Kidney (tissue), 13 donors: ENCODE measurements at regions not wholly inside any gene's neighbourhood (a gene's known extent, or its start where the extent isn't known, plus 50 kb on each side); places are given as distances from the start of the nearest gene placed in this dataset.

Source experiments
- DNase-seq, 5 donors: peaks; one replicate each; pipeline ENCODE4 v3.0.0-alpha.2; 2013 to 2020
- FAIRE-seq: peaks from 2 replicates; lab custom pipeline; 2012; peaks lifted over from hg19 to GRCh38; lab: Jason Lieb, UNC
- H3K27ac ChIP-seq, 2 donors: one replicate each; pipeline ENCODE4 v1.7.0; 2013; ENCODE audit warnings: low read depth in 2 of 2, low read length in 2 of 2, inconsistent platforms in 1 of 2
- H3K27me3 ChIP-seq: one replicate; pipeline ENCODE4 v1.7.1; 2013; ENCODE audit warnings: low read length, inconsistent platforms; ENCODE audit not compliant: control insufficient read depth, insufficient read depth
- H3K36me3 ChIP-seq, 3 donors: one replicate each; pipeline versions ENCODE4 v1.7.0 to v1.7.1; 2013; ENCODE audit warnings: low read length in 3 of 3, control low read depth in 1 of 3, inconsistent platforms in 1 of 3; ENCODE audit not compliant: insufficient read depth in 3 of 3, control insufficient read depth in 2 of 3
- H3K4me1 ChIP-seq, 3 donors: one replicate each; pipeline versions ENCODE4 v1.7.0 to v1.7.1; 2013; ENCODE audit warnings: low read length in 3 of 3, inconsistent platforms in 1 of 3, low read depth in 1 of 3; ENCODE audit not compliant: control insufficient read depth in 2 of 3, insufficient read depth in 2 of 3
- H3K4me3 ChIP-seq, 3 donors: one replicate each; pipeline versions ENCODE4 v1.7.0 to v1.8.1; 2013; ENCODE audit warnings: low read length in 3 of 3, control low read depth in 1 of 3, inconsistent platforms in 1 of 3
- H3K9ac ChIP-seq, 3 donors: one replicate each; pipeline versions ENCODE4 v1.7.0 to v1.7.1; 2013; ENCODE audit warnings: low read length in 3 of 3, control low read depth in 1 of 3, inconsistent platforms in 1 of 3
- H3K9me3 ChIP-seq, 3 donors: one replicate each; pipeline versions ENCODE4 v1.7.0 to v1.7.1; 2013; ENCODE audit warnings: low read length in 3 of 3, control low read depth in 1 of 3, inconsistent platforms in 1 of 3; ENCODE audit not compliant: control insufficient read depth in 2 of 3, insufficient read depth in 1 of 3
- intact Hi-C: fragments of 100-400 bp; cut with DNase I; formaldehyde crosslinking; loops from one replicate; pipeline ENCODE4 v1.11.1; 2022
- TF ChIP-seq, protein P1 (sequence below): IDR thresholded peaks from 3 replicates; pipeline ENCODE4 v1.5.1; 2012; ENCODE audit warnings: mild to moderate bottlenecking, moderate library complexity, borderline replicate concordance; ENCODE audit not compliant: insufficient read depth; ENCODE audit errors: extremely low read depth
- donor health status: control.
- donor health status: control.
- donor health status: control.
- donor health status: control.
- donor health status: control.
- donor health status: DM: yes; HTN: yes; CAD: no.
- donor health status: Normal renal cell carcinoma (clear cell type).

DNA sequence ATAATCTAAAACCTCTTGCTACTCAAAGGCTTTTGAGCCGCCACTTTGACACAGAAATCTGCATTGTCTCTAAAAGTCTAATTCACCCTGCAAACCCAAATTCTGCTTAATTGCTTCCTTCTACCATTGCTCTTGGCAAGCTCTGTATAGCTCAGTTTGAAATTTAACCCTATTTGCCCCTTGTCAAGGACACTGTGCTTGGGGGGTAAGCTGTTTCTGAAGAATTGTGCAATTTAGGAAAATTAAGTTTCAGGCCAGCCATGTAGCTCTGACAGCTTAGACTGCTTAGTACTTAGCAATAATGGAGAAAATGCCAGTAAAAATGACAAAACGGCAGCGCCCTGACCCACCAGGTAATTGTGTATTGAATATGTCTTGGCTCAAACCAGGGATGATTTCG, 282.2 kb downstream of the OLFM4 start:
- DNase-seq (no peak), FAIRE-seq (no peak)
- no peaks in the 10 kb centered on the region for H3K36me3 ChIP-seq
- TF ChIP-seq, protein P1, sequence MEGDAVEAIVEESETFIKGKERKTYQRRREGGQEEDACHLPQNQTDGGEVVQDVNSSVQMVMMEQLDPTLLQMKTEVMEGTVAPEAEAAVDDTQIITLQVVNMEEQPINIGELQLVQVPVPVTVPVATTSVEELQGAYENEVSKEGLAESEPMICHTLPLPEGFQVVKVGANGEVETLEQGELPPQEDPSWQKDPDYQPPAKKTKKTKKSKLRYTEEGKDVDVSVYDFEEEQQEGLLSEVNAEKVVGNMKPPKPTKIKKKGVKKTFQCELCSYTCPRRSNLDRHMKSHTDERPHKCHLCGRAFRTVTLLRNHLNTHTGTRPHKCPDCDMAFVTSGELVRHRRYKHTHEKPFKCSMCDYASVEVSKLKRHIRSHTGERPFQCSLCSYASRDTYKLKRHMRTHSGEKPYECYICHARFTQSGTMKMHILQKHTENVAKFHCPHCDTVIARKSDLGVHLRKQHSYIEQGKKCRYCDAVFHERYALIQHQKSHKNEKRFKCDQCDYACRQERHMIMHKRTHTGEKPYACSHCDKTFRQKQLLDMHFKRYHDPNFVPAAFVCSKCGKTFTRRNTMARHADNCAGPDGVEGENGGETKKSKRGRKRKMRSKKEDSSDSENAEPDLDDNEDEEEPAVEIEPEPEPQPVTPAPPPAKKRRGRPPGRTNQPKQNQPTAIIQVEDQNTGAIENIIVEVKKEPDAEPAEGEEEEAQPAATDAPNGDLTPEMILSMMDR, result no peak
- H3K9ac ChIP-seq, result no peak overlapping the region
- H3K27me3 ChIP-seq, result no peaks in the 10 kb centered on the region
- intact Hi-C loops, result no loop called here
- no peak overlapping the region for H3K27ac ChIP-seq
- H3K4me1 ChIP-seq, result no peaks in the 10 kb centered on the region
- no peaks in the 10 kb centered on the region for H3K9me3 ChIP-seq
- H3K4me3 ChIP-seq, result no peak overlapping the region

DNA sequence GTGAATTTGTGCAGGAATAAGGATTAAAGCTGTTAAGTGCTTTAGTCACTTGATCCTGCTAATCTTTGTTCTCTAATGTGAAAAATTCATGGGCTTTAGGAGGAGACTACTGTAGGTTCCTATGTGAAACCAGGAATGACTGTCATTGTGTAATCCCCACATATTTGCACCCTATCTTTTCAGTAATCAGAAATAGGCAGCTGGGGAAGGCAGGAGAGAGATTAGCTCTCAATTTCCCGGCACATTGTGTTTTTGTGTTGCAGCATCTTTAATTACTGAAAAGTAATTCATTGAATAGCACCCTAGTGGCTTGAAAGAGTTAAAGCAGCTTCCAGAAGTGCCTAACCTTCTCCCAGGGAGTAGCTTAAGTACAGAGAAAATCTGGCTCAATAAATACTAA, 282.9 kb downstream of the OLFM4 start:
- H3K36me3 ChIP-seq, result no peaks in the 10 kb centered on the region
- H3K27ac ChIP-seq, result no peak overlapping the region
- DNase-seq, result no peak
- no peak overlapping the region for H3K9ac ChIP-seq
- FAIRE-seq, result no peak
- intact Hi-C loops, result no loop called here
- no peak overlapping the region for H3K4me3 ChIP-seq
- H3K4me1 ChIP-seq, result no peaks in the 10 kb centered on the region
- H3K9me3 ChIP-seq, result no peaks in the 10 kb centered on the region
- TF ChIP-seq, protein P1, result no peak
- no peaks in the 10 kb centered on the region for H3K27me3 ChIP-seq

DNA sequence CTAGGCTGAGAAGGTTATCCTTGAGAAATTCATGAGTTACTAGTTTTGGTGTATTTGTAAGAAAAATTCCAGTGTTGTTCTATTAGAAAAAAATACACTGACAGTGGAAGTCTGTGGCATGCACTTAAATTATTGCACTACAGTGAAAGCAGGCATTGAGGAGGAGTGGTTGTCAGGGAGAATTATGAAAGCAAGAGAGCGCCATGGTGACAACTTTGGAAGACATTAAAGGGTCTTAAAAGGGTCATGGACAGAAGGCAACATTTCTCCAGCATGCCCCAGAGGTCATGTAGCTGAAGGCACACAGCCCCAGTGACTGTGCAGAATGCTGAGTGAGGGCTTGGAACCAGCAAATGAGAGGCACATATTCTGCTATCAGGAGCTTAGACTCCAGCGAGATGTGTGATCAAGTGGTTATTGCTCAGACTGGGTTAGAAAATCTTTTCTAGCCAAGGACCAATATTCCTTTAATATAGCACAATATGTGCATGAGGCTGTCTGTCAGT, 292.7 kb downstream of the OLFM4 start:
- Histone ChIP-seq H3K27ac (no peak overlapping the region), H3K4me1 (peaks cover 0 to 4% (median 0%) of the 10 kb centered on the region in 3 donors), H3K4me3 (no peak overlapping the region), H3K36me3 (no peaks in the 10 kb centered on the region), H3K27me3 (no peaks in the 10 kb centered on the region), H3K9ac (no peak overlapping the region), H3K9me3 (no peaks in the 10 kb centered on the region)
- intact Hi-C loops, result no loop called here
- TF ChIP-seq, protein P1, result no peak
- DNase-seq, result peak in 3 of 5 donors; percentile 18 to 55 (median 43)
- no peak for FAIRE-seq

DNA sequence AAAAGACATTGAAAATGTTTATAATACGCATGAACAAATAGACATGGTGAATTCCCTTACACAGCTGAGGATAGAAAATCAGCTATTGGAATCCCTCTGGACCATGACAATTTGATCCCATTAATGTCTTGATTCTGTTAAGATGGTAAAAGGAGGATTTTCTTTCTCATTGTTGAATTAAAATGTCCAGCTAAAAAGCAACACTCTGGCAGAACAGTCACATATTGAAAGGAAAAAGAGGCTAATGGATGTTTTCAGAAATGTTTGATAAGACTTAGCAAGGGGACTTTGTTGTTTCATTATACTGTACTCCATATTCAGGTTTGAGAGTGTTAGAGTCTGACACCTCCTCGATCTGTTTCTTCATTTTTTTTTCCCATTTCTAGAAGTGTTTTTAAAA, 296.0 kb downstream of the OLFM4 start:
- Histone ChIP-seq H3K27ac (no peak overlapping the region), H3K4me1 (peaks cover 0 to 4% (median 0%) of the 10 kb centered on the region in 3 donors), H3K9me3 (no peaks in the 10 kb centered on the region), H3K27me3 (no peaks in the 10 kb centered on the region), H3K4me3 (no peak overlapping the region), H3K9ac (no peak overlapping the region), H3K36me3 (no peaks in the 10 kb centered on the region)
- DNase-seq (no peak), FAIRE-seq (no peak)
- intact Hi-C loops, result no loop called here
- TF ChIP-seq, protein P1, result no peak
